Stimulated activated CD8-positive, alpha-beta memory T cell treated with anti-CD3 and anti-CD28 coated beads, Interleukin-7, amount 100 ng/mL, for 48 hours (primary cell): ENCODE measurements at regions not wholly inside any gene's neighbourhood (a gene's known extent, or its start where the extent isn't known, plus 50 kb on each side); places are given as distances from the start of the nearest gene placed in this dataset.

Experiments used
- DNase-seq, 2 donors: peaks; one replicate each; pipeline ENCODE4 v3.0.0-alpha.2; 2020; ENCODE audit warnings: low read depth in 1 of 2; ENCODE audit errors: extremely low read depth in 1 of 2

DNA sequence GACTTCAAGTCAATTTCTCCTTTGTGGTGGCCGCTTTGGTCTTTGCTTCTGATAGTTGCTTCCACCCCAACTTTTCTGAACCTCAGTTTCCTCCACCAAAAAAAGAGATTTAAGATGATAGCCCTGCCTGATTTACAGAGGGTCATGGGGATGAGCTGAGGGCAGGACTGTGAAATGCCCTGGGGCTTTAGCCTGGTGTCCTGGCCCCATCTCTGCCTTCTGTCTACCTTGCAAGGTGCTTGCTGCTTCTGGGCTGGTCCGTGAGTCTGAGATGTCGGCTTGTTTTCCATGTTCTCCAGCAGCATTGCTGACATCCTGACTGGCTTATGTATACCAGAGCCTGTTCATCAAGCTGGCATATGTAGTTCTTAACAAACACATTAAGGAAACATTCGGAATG is 191.9 kb upstream of the MPHOSPH6 start:
- no peak for DNase-seq

GRCh38 chr16:82360024-82360783 is 190.2 kb upstream of the MPHOSPH6 start:
- no peak for DNase-seq

GRCh38 chr16:82358606-82359221 is 188.7 kb upstream of the MPHOSPH6 start:
- DNase-seq: no peak

- no peak for DNase-seq
These were observed 188.1 kb upstream of the MPHOSPH6 start for GRCh38 chr16:82358161-82358560.

GRCh38 chr16:82357237-82357636 is 187.2 kb upstream of the MPHOSPH6 start:
- DNase-seq: no peak

DNA sequence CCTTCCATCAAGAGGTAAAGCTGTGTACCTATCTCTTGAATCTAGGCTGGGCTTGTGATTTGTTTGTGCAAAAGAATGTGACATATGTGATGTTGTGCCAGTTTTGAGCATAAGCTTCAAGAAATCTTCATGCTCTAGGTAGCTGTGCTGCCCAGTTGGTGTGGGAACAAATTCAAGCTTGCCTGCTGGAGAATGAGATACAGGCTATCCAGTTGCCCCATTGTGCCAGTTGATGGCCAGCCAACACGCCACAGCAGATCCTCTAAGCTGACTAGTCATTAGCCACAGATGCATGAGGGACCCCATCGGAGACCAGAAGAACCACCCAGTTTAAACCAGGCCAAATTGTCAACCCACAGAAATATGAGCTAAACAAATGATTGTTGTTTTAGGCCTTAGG is 180.5 kb upstream of the MPHOSPH6 start:
- no peak for DNase-seq

DNA sequence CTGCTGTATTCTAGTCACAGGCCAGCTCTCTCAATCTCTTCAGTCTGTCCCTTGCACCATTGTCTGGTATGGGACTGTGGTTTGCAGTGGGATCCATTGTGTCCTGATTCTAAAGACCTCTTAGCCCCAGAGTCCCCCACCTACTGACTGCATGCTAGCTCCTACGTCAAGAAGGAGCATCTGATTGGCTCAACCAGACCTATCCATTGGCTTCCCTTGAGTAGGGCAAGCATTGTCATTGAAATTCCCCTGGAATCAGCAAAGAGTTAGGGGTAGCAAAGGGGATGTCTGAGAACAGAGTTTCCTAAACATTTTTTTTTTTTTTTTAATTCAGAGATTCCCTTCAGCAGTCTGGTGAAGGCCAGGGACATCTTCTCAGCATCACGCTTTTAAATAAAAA is 175.3 kb upstream of the MPHOSPH6 start:
- DNase-seq: no peak

DNA sequence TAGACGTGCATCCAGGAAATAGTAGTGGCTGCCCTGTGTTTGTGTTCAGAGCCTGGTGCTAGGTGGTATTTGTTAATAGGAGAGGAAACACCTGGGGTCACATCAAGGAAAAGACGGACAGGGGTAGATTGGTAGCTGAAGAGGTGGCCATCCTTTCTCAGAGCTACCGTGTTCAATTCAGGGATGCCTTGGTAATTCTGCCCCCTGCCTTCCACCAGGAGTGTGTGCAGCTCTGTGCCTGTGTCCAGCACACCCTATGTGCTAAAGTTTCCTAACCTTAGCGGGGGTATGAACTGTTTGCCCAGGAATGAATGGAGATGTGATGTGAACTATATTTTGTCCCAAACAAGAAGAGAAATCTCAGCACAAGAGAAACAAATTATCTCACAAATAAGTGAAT is 174.1 kb upstream of the MPHOSPH6 start:
- no peak for DNase-seq

GRCh38 chr16:82341146-82341669 is 171.2 kb upstream of the MPHOSPH6 start:
- DNase-seq: no peak

- DNase-seq: no peak
These were observed 170.5 kb upstream of the MPHOSPH6 start for GRCh38 chr16:82340531-82340930.

DNA sequence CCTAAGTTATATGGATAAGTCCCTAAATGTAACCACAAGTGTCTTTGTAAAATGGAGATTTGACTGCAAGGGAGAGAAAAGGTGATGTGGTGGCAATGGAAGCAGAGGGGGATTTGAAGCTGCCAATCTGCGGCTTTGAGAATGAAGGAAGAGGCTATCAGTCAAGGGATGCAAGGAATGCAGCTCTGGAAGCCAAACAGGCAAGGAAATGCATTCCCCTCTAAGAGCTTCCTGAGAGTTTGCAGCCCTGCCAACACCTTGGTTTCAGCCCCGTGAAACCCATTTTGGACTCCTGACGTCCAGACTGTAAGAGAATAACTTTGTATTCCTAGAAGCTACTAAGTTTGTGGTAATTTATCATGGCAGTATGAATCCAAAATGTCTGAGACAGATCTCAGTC is 167.3 kb upstream of the MPHOSPH6 start:
- DNase-seq: no peak

GRCh38 chr16:82331974-82332750 is 162.1 kb upstream of the MPHOSPH6 start:
- DNase-seq: no peak

DNA sequence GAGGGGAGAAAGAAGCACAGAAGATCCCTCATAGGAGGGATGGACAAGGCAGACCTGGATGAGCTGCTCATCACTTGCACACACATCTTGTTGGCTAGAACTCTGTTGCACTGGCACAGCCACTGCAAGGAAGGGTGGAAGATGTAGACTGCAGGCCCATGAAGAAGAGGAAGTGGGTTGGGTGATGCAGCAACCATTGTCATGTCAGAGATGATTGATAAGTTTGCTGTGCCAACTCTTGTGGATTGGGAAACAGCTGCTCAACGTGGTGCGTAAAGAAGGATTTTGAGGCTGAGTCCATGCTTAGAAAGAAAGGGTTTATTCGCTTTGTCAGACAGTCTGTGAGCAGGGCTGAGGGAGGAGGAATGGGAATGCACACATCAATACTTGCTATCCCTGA is 161.4 kb upstream of the MPHOSPH6 start:
- no peak for DNase-seq

GRCh38 chr16:82329504-82330192 is 159.6 kb upstream of the MPHOSPH6 start:
- no peak for DNase-seq

- DNase-seq: no peak
These were observed 159.0 kb upstream of the MPHOSPH6 start for GRCh38 chr16:82328881-82329469.

- no peak for DNase-seq
These were observed 153.1 kb upstream of the MPHOSPH6 start for GRCh38 chr16:82323171-82323570.

DNA sequence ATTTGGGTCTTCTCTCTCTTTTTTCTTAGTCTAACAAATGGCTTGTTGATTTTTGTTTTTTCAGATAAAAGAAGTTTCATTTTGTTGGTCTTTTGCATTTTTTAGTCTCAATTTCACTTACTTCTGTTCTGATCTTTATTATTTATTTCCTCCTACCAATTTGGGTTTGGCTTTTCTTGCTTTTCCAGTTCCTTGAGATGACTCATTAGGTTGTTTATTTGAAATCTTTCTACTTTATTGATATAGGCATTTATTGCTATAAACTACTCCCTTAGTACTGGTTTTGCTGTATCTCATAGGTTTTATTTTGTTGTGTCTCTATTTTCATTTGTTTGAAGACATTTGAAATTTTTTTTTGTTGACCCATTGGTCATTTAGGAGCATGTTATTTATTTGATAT is 152.2 kb upstream of the MPHOSPH6 start:
- no peak for DNase-seq

DNA sequence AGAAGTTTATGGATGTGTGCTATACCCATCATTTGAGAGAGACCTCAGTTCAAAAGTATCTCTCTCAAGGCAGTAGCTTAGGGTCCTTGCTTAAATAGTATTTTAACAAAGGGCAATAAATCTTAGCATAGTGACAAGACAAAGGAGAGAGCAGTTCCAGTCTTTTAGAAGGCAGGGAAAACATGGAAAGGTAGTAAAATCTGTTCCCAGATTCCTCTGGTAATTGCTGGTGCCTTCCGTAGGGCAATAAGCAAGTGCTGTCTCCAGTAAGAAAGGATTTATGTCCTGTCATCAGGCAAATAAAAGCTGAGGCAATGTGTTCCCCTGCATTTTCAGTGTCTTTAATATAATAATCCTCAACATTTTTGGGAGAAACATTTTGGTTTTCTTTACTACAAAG is 149.0 kb upstream of the MPHOSPH6 start:
- no peak for DNase-seq

DNA sequence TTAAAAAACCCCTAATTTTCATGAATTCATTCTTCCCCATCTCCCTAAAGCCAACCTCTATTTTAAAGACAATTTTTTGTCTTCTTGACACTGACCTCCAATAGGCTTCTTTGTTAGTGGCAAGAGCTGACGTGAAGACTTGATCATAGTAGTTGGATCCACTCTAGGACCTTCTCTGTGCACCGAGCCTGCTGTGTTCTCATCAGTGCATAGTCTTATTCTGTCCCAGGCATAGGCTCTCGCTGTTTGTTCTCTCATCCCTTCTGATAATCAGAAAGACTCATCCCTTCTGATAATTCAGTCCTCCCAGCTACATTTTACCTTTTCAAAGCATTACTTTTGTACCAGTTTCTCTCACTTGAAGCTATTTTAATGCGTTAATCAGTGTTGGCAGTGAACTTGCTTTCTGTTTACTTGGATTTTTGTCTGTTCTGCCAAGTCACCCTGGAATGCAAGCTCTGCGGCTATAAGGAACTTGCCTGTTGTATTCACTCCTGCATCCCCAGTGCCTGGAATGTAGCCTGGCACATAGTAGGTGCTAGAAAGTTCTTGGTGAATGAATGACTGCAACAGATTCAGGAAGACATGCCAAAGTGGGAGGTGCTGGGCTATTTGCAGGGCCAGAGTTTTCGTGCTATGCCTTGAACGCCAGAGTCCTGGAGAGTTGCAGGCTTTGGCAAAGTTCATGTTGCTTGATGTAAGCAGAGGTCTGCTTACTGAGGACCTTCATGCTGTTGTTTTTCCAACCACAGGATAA is 147.6 kb upstream of the MPHOSPH6 start:
- DNase-seq: no peak

DNA sequence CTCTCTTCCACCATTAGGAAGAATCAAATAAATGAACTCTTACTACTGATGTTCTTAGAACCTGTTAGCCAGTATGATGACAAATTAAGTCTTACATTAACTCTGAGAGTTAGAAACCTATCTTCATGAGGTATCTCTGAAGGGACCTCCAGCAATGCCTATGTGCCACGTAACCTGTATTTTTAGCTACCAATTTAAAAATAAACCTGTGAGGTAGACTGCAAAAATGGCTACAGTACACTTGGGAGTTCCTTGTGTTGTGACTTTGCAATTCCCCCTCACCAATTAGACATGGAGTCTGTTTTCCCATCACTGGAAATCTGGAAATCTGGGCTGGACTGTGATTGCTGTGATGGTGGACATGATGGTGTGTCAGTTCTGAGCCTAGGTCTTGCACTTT is 143.7 kb upstream of the MPHOSPH6 start:
- DNase-seq: no peak
